ENCODE measurements at regions not wholly inside any gene's neighbourhood (a gene's known extent, or its start where the extent isn't known, plus 50 kb on each side); places are given as distances from the start of the nearest gene placed in this dataset.

DNA sequence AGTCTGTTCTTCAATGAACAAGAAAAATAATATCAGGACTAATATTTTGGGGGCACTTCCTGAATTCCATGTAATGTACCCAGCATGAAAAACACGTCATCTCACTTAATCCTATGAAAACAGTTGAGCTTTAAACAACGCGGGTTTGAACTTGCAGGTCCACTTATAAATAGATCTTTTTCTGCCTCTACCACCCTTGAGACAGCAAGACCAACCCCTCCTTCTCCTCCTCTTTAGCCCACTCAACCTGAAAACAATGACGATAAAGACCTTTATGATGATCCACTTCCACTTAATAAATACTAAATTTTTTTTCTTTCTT, 203.9 kb upstream of the KRR1 start:
- no peak for TF ChIP-seq EGR1 (IDR thresholded peaks at IDR 0.05)
- no peak for TF ChIP-seq RAD21 (IDR thresholded peaks at IDR 0.05; ENCODE audit: low read depth)
- TF ChIP-seq CREB1 (IDR thresholded peaks at IDR 0.05; ENCODE audit: low read depth), result no peak
- TF ChIP-seq CEBPB (IDR thresholded peaks at IDR 0.05), result no peak
- TF ChIP-seq ZBTB7A (IDR thresholded peaks at IDR 0.05; ENCODE audit: low read depth), result no peak
- no peak for TF ChIP-seq FOXM1 (IDR thresholded peaks at IDR 0.05; ENCODE audit: borderline replicate concordance, low read depth)
- TF ChIP-seq TCF12 (IDR thresholded peaks at IDR 0.05; ENCODE audit: low read depth), result no peak
- TF ChIP-seq YY1 (IDR thresholded peaks at IDR 0.05; ENCODE audit: low read depth), result no peak
- no peak for TF ChIP-seq TAF1 (IDR thresholded peaks at IDR 0.05; ENCODE audit: low read depth)
- TF ChIP-seq TEAD4 (IDR thresholded peaks at IDR 0.05), result no peak
- TF ChIP-seq, protein P1, sequence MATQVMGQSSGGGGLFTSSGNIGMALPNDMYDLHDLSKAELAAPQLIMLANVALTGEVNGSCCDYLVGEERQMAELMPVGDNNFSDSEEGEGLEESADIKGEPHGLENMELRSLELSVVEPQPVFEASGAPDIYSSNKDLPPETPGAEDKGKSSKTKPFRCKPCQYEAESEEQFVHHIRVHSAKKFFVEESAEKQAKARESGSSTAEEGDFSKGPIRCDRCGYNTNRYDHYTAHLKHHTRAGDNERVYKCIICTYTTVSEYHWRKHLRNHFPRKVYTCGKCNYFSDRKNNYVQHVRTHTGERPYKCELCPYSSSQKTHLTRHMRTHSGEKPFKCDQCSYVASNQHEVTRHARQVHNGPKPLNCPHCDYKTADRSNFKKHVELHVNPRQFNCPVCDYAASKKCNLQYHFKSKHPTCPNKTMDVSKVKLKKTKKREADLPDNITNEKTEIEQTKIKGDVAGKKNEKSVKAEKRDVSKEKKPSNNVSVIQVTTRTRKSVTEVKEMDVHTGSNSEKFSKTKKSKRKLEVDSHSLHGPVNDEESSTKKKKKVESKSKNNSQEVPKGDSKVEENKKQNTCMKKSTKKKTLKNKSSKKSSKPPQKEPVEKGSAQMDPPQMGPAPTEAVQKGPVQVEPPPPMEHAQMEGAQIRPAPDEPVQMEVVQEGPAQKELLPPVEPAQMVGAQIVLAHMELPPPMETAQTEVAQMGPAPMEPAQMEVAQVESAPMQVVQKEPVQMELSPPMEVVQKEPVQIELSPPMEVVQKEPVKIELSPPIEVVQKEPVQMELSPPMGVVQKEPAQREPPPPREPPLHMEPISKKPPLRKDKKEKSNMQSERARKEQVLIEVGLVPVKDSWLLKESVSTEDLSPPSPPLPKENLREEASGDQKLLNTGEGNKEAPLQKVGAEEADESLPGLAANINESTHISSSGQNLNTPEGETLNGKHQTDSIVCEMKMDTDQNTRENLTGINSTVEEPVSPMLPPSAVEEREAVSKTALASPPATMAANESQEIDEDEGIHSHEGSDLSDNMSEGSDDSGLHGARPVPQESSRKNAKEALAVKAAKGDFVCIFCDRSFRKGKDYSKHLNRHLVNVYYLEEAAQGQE (IDR thresholded peaks at IDR 0.05; ENCODE audit: low read depth), result no peak
- no peak for TF ChIP-seq NFIC (IDR thresholded peaks at IDR 0.05)
- TF ChIP-seq EP300 (IDR thresholded peaks at IDR 0.05; ENCODE audit: borderline replicate concordance), result no peak
- TF ChIP-seq, protein P2, sequence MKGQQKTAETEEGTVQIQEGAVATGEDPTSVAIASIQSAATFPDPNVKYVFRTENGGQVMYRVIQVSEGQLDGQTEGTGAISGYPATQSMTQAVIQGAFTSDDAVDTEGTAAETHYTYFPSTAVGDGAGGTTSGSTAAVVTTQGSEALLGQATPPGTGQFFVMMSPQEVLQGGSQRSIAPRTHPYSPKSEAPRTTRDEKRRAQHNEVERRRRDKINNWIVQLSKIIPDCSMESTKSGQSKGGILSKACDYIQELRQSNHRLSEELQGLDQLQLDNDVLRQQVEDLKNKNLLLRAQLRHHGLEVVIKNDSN (IDR thresholded peaks at IDR 0.05), result no peak
- TF ChIP-seq, protein P3, sequence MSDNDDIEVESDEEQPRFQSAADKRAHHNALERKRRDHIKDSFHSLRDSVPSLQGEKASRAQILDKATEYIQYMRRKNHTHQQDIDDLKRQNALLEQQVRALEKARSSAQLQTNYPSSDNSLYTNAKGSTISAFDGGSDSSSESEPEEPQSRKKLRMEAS (IDR thresholded peaks at IDR 0.05), result no peak

DNA sequence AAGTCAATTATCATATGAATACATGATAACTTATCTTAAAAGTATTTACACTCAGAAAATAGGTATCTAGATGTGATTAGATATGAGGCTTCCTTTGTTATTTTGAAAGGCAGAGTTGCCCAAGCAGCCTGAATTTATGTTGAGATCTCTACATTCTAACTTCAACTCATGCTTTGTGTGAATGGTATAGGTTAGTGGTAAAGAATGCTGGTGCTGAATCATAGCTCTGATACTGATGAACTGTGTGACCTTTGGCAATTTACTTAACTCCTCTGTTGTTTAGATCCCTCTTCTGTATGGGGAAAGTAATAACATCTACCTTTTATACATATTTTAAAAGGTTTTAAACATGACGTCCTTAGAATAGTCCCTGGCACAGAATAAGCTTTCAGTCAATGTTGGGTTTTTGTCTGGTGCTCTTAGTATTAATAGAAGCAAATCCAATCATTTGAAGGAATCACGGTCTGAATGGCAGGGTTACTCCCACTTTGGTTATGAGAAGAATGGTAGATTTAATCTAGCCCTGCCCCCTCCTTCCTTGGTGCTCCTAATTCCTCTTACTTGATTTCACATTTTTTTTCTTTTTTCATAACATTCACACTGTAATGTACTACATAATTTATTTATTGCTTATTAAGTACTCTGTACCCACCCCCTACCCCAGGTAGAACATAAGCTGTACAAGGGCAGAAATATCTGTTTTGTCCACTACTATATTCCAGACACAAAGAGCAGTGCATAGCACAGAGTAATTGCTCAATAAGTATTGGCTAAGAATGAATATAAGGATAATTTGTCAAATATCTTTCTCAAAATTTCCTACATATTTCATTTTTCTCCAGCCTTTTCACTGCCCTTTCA, 203.3 kb upstream of the KRR1 start:
- TF ChIP-seq, protein P3 (IDR thresholded peaks at IDR 0.05), result no peak
- no peak for TF ChIP-seq CEBPB (IDR thresholded peaks at IDR 0.05)
- TF ChIP-seq, protein P2 (IDR thresholded peaks at IDR 0.05), result no peak
- no peak for TF ChIP-seq CREB1 (IDR thresholded peaks at IDR 0.05; ENCODE audit: low read depth)
- TF ChIP-seq RAD21 (IDR thresholded peaks at IDR 0.05; ENCODE audit: low read depth), result no peak
- no peak for TF ChIP-seq EP300 (IDR thresholded peaks at IDR 0.05; ENCODE audit: borderline replicate concordance)
- TF ChIP-seq TCF12 (IDR thresholded peaks at IDR 0.05; ENCODE audit: low read depth), result no peak
- TF ChIP-seq, protein P1 (IDR thresholded peaks at IDR 0.05; ENCODE audit: low read depth), result no peak
- TF ChIP-seq FOXM1 (IDR thresholded peaks at IDR 0.05; ENCODE audit: borderline replicate concordance, low read depth), result no peak
- TF ChIP-seq TEAD4 (IDR thresholded peaks at IDR 0.05), result no peak
- no peak for TF ChIP-seq YY1 (IDR thresholded peaks at IDR 0.05; ENCODE audit: low read depth)
- no peak for TF ChIP-seq NFIC (IDR thresholded peaks at IDR 0.05)
- no peak for TF ChIP-seq EGR1 (IDR thresholded peaks at IDR 0.05)
- TF ChIP-seq ZBTB7A (IDR thresholded peaks at IDR 0.05; ENCODE audit: low read depth), result no peak

DNA sequence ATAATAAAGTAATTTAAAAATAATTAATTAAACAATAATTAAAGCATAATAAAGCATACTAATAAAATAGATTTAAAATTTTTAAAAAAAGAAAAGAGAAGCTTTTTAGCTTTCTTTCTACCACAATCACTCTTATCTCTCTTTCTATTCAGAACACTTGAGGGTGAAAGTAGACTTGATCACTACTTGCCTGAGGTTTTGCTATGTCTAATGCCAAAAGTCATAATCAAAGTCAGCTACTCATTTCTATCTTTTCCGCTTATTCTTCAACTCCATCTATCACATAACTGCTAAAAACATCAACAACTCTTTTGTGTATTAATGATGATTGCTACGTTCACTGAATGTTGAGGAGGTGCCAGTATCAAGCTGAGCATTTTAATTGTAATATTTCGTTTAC, 202.0 kb upstream of the KRR1 start:
- TF ChIP-seq EP300 (IDR thresholded peaks at IDR 0.05; ENCODE audit: borderline replicate concordance) (no peak), RAD21 (IDR thresholded peaks at IDR 0.05; ENCODE audit: low read depth) (no peak), TAF1 (IDR thresholded peaks at IDR 0.05; ENCODE audit: low read depth) (no peak), TEAD4 (IDR thresholded peaks at IDR 0.05) (no peak), YY1 (IDR thresholded peaks at IDR 0.05; ENCODE audit: low read depth) (no peak), CREB1 (IDR thresholded peaks at IDR 0.05; ENCODE audit: low read depth) (no peak), FOXM1 (IDR thresholded peaks at IDR 0.05; ENCODE audit: borderline replicate concordance, low read depth) (no peak), CEBPB (IDR thresholded peaks at IDR 0.05) (no peak), EGR1 (IDR thresholded peaks at IDR 0.05) (no peak), TCF12 (IDR thresholded peaks at IDR 0.05; ENCODE audit: low read depth) (no peak), NFIC (IDR thresholded peaks at IDR 0.05) (no peak), ZBTB7A (IDR thresholded peaks at IDR 0.05; ENCODE audit: low read depth) (no peak)
- TF ChIP-seq, protein P3 (IDR thresholded peaks at IDR 0.05), result no peak
- TF ChIP-seq, protein P1 (IDR thresholded peaks at IDR 0.05; ENCODE audit: low read depth), result no peak
- TF ChIP-seq, protein P2 (IDR thresholded peaks at IDR 0.05), result no peak

All from Ishikawa (cell line).